ENCODE measurements at regions not wholly inside any gene's neighbourhood (a gene's known extent, or its start where the extent isn't known, plus 50 kb on each side); places are given as distances from the start of the nearest gene placed in this dataset.
A peak's percentile ranks its signal among the peaks of the same experiment; 100 is the strongest.

- intact Hi-C loops (cut with DNase I) = no loop called here
- Histone ChIP-seq H3K27ac (peak overlapping the region in 1 of 2 donors; percentile 30), H3K4me3 (no peak overlapping the region), H3K4me1 (replicated peaks) (peaks cover 8% of the 10 kb centered on the region), H3K36me3 (no peaks in the 10 kb centered on the region), H3K27me3 (replicated peaks; ENCODE audit: insufficient read depth) (no peaks in the 10 kb centered on the region), H3K9me3 (no peaks in the 10 kb centered on the region)
- TF ChIP-seq CTCF (IDR thresholded peaks at IDR 0.05) (no peak), POLR2AphosphoS5 (IDR thresholded peaks at IDR 0.05) (peak; percentile 33)
- DNase-seq (ENCODE audit: low spot score) = no peak
- 33% methylated on average over 4 of the region's 4 CpGs for WGBS
Observed at GRCh38 chr1:8166406-8166805, 140.3 kb upstream of the ERRFI1 start.

- Histone ChIP-seq H3K4me1 (replicated peaks) (peaks cover 8% of the 10 kb centered on the region), H3K27ac (peak overlapping the region in 1 of 2 donors; percentile 30), H3K36me3 (no peaks in the 10 kb centered on the region), H3K9me3 (no peaks in the 10 kb centered on the region), H3K4me3 (no peak overlapping the region), H3K27me3 (replicated peaks; ENCODE audit: insufficient read depth) (no peaks in the 10 kb centered on the region)
- intact Hi-C loops (cut with DNase I) = no loop called here
- no peak for DNase-seq (ENCODE audit: low spot score)
- WGBS = 77% methylated on average over 14 of the region's 14 CpGs
- TF ChIP-seq POLR2AphosphoS5 (IDR thresholded peaks at IDR 0.05) (no peak), POLR2A (IDR thresholded peaks at IDR 0.05) (no peak), CTCF (IDR thresholded peaks at IDR 0.05) (no peak)
Observed at GRCh38 chr1:8165595-8166360, 139.7 kb upstream of the ERRFI1 start.

GRCh38 chr1:8164670-8165069, 138.6 kb upstream of the ERRFI1 start:
- no peak overlapping the region for H3K27ac ChIP-seq
- H3K4me3 ChIP-seq = no peak overlapping the region
- TF ChIP-seq CTCF (IDR thresholded peaks at IDR 0.05) (no peak), POLR2A (IDR thresholded peaks at IDR 0.05) (no peak), POLR2AphosphoS5 (IDR thresholded peaks at IDR 0.05) (no peak)
- H3K9me3 ChIP-seq = no peaks in the 10 kb centered on the region
- intact Hi-C loops (cut with DNase I) = no loop called here
- 83% methylated on average over 10 of the region's 10 CpGs for WGBS
- no peak for DNase-seq (ENCODE audit: low spot score)
- H3K36me3 ChIP-seq = no peaks in the 10 kb centered on the region
- H3K4me1 ChIP-seq (replicated peaks) = no peaks in the 10 kb centered on the region
- H3K27me3 ChIP-seq (replicated peaks; ENCODE audit: insufficient read depth) = no peaks in the 10 kb centered on the region

- intact Hi-C loops (cut with DNase I) = no loop called here
- no peaks in the 10 kb centered on the region for H3K36me3 ChIP-seq
- WGBS = 96% methylated on average over 4 of the region's 4 CpGs
- no peak overlapping the region for H3K27ac ChIP-seq
- H3K4me1 ChIP-seq (replicated peaks) = no peaks in the 10 kb centered on the region
- no peaks in the 10 kb centered on the region for H3K9me3 ChIP-seq
- no peaks in the 10 kb centered on the region for H3K27me3 ChIP-seq (replicated peaks; ENCODE audit: insufficient read depth)
- no peak for TF ChIP-seq POLR2AphosphoS5 (IDR thresholded peaks at IDR 0.05)
- TF ChIP-seq POLR2A (IDR thresholded peaks at IDR 0.05) = no peak
- TF ChIP-seq CTCF (IDR thresholded peaks at IDR 0.05) = no peak
- H3K4me3 ChIP-seq = no peak overlapping the region
- no peak for DNase-seq (ENCODE audit: low spot score)
Observed at GRCh38 chr1:8163039-8163438, 136.9 kb upstream of the ERRFI1 start.

- H3K27ac ChIP-seq = no peak overlapping the region
- H3K27me3 ChIP-seq (replicated peaks; ENCODE audit: insufficient read depth) = no peaks in the 10 kb centered on the region
- no peak for DNase-seq (ENCODE audit: low spot score)
- TF ChIP-seq POLR2A (IDR thresholded peaks at IDR 0.05) (no peak), POLR2AphosphoS5 (IDR thresholded peaks at IDR 0.05) (no peak), CTCF (IDR thresholded peaks at IDR 0.05) (no peak)
- 77% methylated on average over 7 of the region's 7 CpGs for WGBS
- H3K36me3 ChIP-seq = no peaks in the 10 kb centered on the region
- H3K4me1 ChIP-seq (replicated peaks) = no peaks in the 10 kb centered on the region
- no peak overlapping the region for H3K4me3 ChIP-seq
- intact Hi-C loops (cut with DNase I) = no loop called here
- no peaks in the 10 kb centered on the region for H3K9me3 ChIP-seq
Observed at GRCh38 chr1:8162168-8162567, 136.1 kb upstream of the ERRFI1 start.

Data from prostate gland (tissue), 2 donors.